Esophagus muscularis mucosa (tissue), 4 donors: ENCODE measurements at regions not wholly inside any gene's neighbourhood (a gene's known extent, or its start where the extent isn't known, plus 50 kb on each side); places are given as distances from the start of the nearest gene placed in this dataset.

ENCODE experiments used
- DNase-seq: peaks from one replicate; pipeline ENCODE4 v3.0.0-alpha.2; 2017; ENCODE audit errors: extremely low spot score
- H3K27ac ChIP-seq, 4 donors: fragments of 200-600 bp; sonication (generic); replicated peaks in 1 of 4; 1 replicate in 3 of 4; 2 replicates in 1 of 4; pipeline ENCODE4 v1.5.1; 2016 to 2019; ENCODE audit warnings: mild to moderate bottlenecking in 1 of 4
- H3K27me3 ChIP-seq, 4 donors: fragments of 200-600 bp; sonication (generic); one replicate each; pipeline versions ENCODE4 v1.5.1 to v1.6.0; 2016 to 2019
- H3K36me3 ChIP-seq, 4 donors: fragments of 200-600 bp; sonication (generic); one replicate each; pipeline ENCODE4 v1.5.1; 2016 to 2019
- H3K4me1 ChIP-seq, 4 donors: fragments of 200-600 bp; sonication (generic); one replicate each; pipeline ENCODE4 v1.5.1; 2016 to 2019
- H3K4me3 ChIP-seq, 4 donors: fragments of 200-600 bp; sonication (generic); 1 replicate in 2 of 4; 2 replicates in 2 of 4; pipeline ENCODE4 v1.5.1; 2016 to 2019; ENCODE audit warnings: mild to moderate bottlenecking in 4 of 4, moderate library complexity in 1 of 4
- H3K9me3 ChIP-seq, 4 donors: fragments of 200-600 bp; sonication (generic); 1 replicate in 3 of 4; 2 replicates in 1 of 4; pipeline ENCODE4 v1.5.1; 2016 to 2019
- CTCF ChIP-seq, 3 experiments: fragments of 200-600 bp in 2 of 3; fragments of 450-650 bp in 1 of 3; sonication (generic) in 2 of 3; IDR thresholded peaks; one replicate each; pipeline ENCODE4 v1.5.1; 2017 to 2019; ENCODE audit warnings: antibody characterized with exemption in 3 of 3, mild to moderate bottlenecking in 2 of 3, moderate library complexity in 1 of 3
- EP300 ChIP-seq: sonication (generic); formaldehyde crosslinking; IDR thresholded peaks from one replicate; pipeline ENCODE4 v1.6.1; 2017; ENCODE audit warnings: antibody characterized with exemption
- POLR2A ChIP-seq: fragments of 450-650 bp; IDR thresholded peaks from one replicate; pipeline ENCODE4 v1.6.1; 2017; ENCODE audit warnings: antibody characterized with exemption, moderate library complexity, mild to moderate bottlenecking, low read depth
- POLR2AphosphoS5 ChIP-seq, 2 donors: sonication (generic); formaldehyde crosslinking; IDR thresholded peaks; one replicate each; pipeline ENCODE4 v1.6.1; 2017; ENCODE audit warnings: antibody characterized with exemption in 2 of 2
- WGBS: methylation state at CpG from one replicate; pipeline ENCODE4 v1.1.5; 2018; 5-methylcytosine and 5-hydroxymethylcytosine counted together
- intact Hi-C: fragments of 100-400 bp; cut with DNase I; formaldehyde crosslinking; loops from one replicate; pipeline ENCODE4 v1.15.1; 2023

GRCh38 chr2:147657086-147658000 lies 187.5 kb upstream of the ACVR2A start:
- Histone ChIP-seq H3K4me1 (no peaks in the 10 kb centered on the region), H3K27me3 (no peaks in the 10 kb centered on the region), H3K4me3 (no peak overlapping the region), H3K9me3 (no peaks in the 10 kb centered on the region), H3K27ac (no peak overlapping the region), H3K36me3 (no peaks in the 10 kb centered on the region)
- TF ChIP-seq CTCF (IDR thresholded peaks at IDR 0.05) (no peak), POLR2A (no peak), EP300 (no peak), POLR2AphosphoS5 (IDR thresholded peaks at IDR 0.05) (no peak)
- DNase-seq = no peak
- WGBS = 89% methylated on average over 2 of the region's 2 CpGs
- intact Hi-C loops = no loop called here

GRCh38 chr2:147649998-147650397 lies 194.8 kb upstream of the ACVR2A start:
- Histone ChIP-seq H3K27me3 (no peaks in the 10 kb centered on the region), H3K4me1 (peaks cover 0 to 16% (median 14%) of the 10 kb centered on the region in 4 donors), H3K27ac (no peak overlapping the region), H3K36me3 (no peaks in the 10 kb centered on the region), H3K4me3 (no peak overlapping the region), H3K9me3 (no peaks in the 10 kb centered on the region)
- DNase-seq = no peak
- TF ChIP-seq POLR2A (no peak), CTCF (IDR thresholded peaks at IDR 0.05) (no peak), POLR2AphosphoS5 (IDR thresholded peaks at IDR 0.05) (no peak), EP300 (no peak)
- 75% methylated on average over 6 of the region's 6 CpGs for WGBS
- intact Hi-C loops = no loop called here

GRCh38 chr2:147649286-147649685 lies 195.5 kb upstream of the ACVR2A start:
- H3K27me3 ChIP-seq = no peaks in the 10 kb centered on the region
- H3K4me3 ChIP-seq = no peak overlapping the region
- TF ChIP-seq POLR2AphosphoS5 (IDR thresholded peaks at IDR 0.05) = no peak
- TF ChIP-seq CTCF (IDR thresholded peaks at IDR 0.05) = no peak
- TF ChIP-seq EP300 = no peak
- TF ChIP-seq POLR2A = no peak
- no peak for DNase-seq
- WGBS = 58% methylated on average over 4 of the region's 4 CpGs
- H3K9me3 ChIP-seq = no peaks in the 10 kb centered on the region
- H3K4me1 ChIP-seq = peaks cover 0 to 16% (median 14%) of the 10 kb centered on the region in 4 donors
- no peaks in the 10 kb centered on the region for H3K36me3 ChIP-seq
- intact Hi-C loops = no loop called here
- no peak overlapping the region for H3K27ac ChIP-seq

GRCh38 chr2:147648471-147648870 lies 196.4 kb upstream of the ACVR2A start:
- H3K27ac ChIP-seq = no peak overlapping the region
- no peak overlapping the region for H3K4me3 ChIP-seq
- no peaks in the 10 kb centered on the region for H3K9me3 ChIP-seq
- intact Hi-C loops = no loop called here
- H3K27me3 ChIP-seq = no peaks in the 10 kb centered on the region
- H3K36me3 ChIP-seq = no peaks in the 10 kb centered on the region
- WGBS = 47% methylated on average over 3 of the region's 3 CpGs
- TF ChIP-seq POLR2AphosphoS5 (IDR thresholded peaks at IDR 0.05) (no peak), POLR2A (no peak), EP300 (no peak), CTCF (IDR thresholded peaks at IDR 0.05) (no peak)
- DNase-seq = no peak
- peaks cover 0 to 16% (median 14%) of the 10 kb centered on the region in 4 donors for H3K4me1 ChIP-seq
